ENCODE measurements at regions not wholly inside any gene's neighbourhood (a gene's known extent, or its start where the extent isn't known, plus 50 kb on each side); places are given as distances from the start of the nearest gene placed in this dataset.

DNA sequence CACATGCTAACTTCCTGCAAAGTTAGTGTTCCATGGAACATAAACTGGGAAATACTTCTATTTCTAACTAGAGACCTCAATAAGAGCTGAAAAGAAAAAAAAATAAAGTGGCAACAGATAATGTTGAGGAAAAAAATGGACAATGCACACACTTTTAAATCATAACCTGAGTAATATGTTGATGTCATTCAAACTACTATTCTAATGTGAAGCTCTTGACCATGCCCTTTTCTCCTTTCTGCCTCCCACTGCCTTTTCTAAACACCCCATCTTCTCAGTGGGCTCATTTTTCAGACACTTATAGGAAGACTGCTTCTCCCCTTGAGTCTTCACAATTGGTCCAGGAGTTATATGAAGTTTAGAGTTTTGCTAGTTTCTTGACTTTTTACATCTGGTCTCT lies 280.9 kb upstream of the NT5C1B start:
- intact Hi-C loops (cut with micrococcal nuclease) (no loop called here), in situ Hi-C loops (cut with MboI; ENCODE audit: low sequenced_read_pairs) (no loop called here), dilution Hi-C loops (cut with HindIII; ENCODE audit: low sequenced_read_pairs, unreplicated experiment) (no loop called here)
- ChIA-PET POLR2A (ENCODE audit: unreplicated experiment) (no interaction called here), CTCF (interaction anchor here (0.6 kb wide), 2 partner anchors 664 to 971 kb away, joined by 3 to 5 read pairs; no protein-coding TSS in a partner anchor)
- no peaks in the 10 kb centered on the region for H3K9me1 ChIP-seq (ENCODE audit: insufficient read depth, low read length)
- H3K18ac ChIP-seq (ENCODE audit: low read depth, low read length): no peak overlapping the region
- no peaks in the 10 kb centered on the region for H4K20me1 ChIP-seq (ENCODE audit: insufficient read depth, low read length)
- H3K9me3 ChIP-seq (ENCODE audit: control insufficient read depth, insufficient read depth, low read length): no peaks in the 10 kb centered on the region
- H2BK5ac ChIP-seq (ENCODE audit: low read depth, low read length, poor library complexity, severe bottlenecking): no peak overlapping the region
- no TSS peak for BruUV-seq (replicated peaks)
- H2BK15ac ChIP-seq (ENCODE audit: low read depth, low read length): no peak overlapping the region
- H3K27ac ChIP-seq (ENCODE audit: insufficient read depth, low read length): no peak overlapping the region
- H2AK9ac ChIP-seq (replicated peaks; ENCODE audit: low read depth, low read length, poor library complexity): no peak overlapping the region
- H3K4ac ChIP-seq (ENCODE audit: low read depth, low read length): no peak overlapping the region
- no peak overlapping the region for H3K4me2 ChIP-seq (ENCODE audit: low read depth, low read length)
- H3K4me1 ChIP-seq (ENCODE audit: control insufficient read depth, insufficient read depth, low read length): no peaks in the 10 kb centered on the region
- no peak overlapping the region for H3K56ac ChIP-seq (ENCODE audit: extremely low read depth, insufficient read depth, low read length)
- no peak overlapping the region for H2AFZ ChIP-seq (replicated peaks; ENCODE audit: low read length, poor library complexity)
- no peak overlapping the region for H4K91ac ChIP-seq (ENCODE audit: insufficient read depth, low read depth, low read length)
- H3K36me3 ChIP-seq (ENCODE audit: control insufficient read depth, insufficient read depth, low read length): no peaks in the 10 kb centered on the region
- DNase-seq: no peak
- H2BK120ac ChIP-seq (ENCODE audit: low read depth, low read length): no peak overlapping the region
- no peak overlapping the region for H4K5ac ChIP-seq (ENCODE audit: low read depth, low read length)
- no peak overlapping the region for H2AK5ac ChIP-seq (ENCODE audit: low read depth, low read length)
- H3K4me3 ChIP-seq (ENCODE audit: insufficient read depth, low read depth, low read length): no peak overlapping the region
- no peak overlapping the region for H3K23ac ChIP-seq (ENCODE audit: low read depth, low read length)
- no peak for ATAC-seq (ENCODE audit: low read depth)
- TF ChIP-seq MAZ (IDR thresholded peaks at IDR 0.05; ENCODE audit: borderline replicate concordance, low read depth, low read length) (no peak), BHLHE40 (IDR thresholded peaks at IDR 0.05; ENCODE audit: low read depth, low read length) (no peak), FOS (IDR thresholded peaks at IDR 0.05; ENCODE audit: low read depth, low read length) (no peak)
- TF ChIP-seq, protein P1, sequence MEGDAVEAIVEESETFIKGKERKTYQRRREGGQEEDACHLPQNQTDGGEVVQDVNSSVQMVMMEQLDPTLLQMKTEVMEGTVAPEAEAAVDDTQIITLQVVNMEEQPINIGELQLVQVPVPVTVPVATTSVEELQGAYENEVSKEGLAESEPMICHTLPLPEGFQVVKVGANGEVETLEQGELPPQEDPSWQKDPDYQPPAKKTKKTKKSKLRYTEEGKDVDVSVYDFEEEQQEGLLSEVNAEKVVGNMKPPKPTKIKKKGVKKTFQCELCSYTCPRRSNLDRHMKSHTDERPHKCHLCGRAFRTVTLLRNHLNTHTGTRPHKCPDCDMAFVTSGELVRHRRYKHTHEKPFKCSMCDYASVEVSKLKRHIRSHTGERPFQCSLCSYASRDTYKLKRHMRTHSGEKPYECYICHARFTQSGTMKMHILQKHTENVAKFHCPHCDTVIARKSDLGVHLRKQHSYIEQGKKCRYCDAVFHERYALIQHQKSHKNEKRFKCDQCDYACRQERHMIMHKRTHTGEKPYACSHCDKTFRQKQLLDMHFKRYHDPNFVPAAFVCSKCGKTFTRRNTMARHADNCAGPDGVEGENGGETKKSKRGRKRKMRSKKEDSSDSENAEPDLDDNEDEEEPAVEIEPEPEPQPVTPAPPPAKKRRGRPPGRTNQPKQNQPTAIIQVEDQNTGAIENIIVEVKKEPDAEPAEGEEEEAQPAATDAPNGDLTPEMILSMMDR (conservative IDR thresholded peaks at IDR 0.05; ENCODE audit: low read depth, low read length): no peak
- H3K27me3 ChIP-seq (ENCODE audit: control insufficient read depth, insufficient read depth, low read length): no peaks in the 10 kb centered on the region
- no peak overlapping the region for H3K14ac ChIP-seq (replicated peaks; ENCODE audit: low read depth, low read length)
- H3K79me1 ChIP-seq (ENCODE audit: low read depth in 1 of 2, low read length in 2 of 2): no peaks in the 10 kb centered on the region
- H4K8ac ChIP-seq (ENCODE audit: low read depth in 2 of 2, low read length in 2 of 2): no peak overlapping the region
- H3K9ac ChIP-seq (ENCODE audit: low read depth, low read length): no peak overlapping the region
- H2BK20ac ChIP-seq (ENCODE audit: low read depth, low read length): no peak overlapping the region

Measured in IMR-90 (cell line).